RPMI7951 (cell line): ENCODE measurements at regions not wholly inside any gene's neighbourhood (a gene's known extent, or its start where the extent isn't known, plus 50 kb on each side); places are given as distances from the start of the nearest gene placed in this dataset.
"Not testable (repeated sequence)": the region's sequence is repeated elsewhere in the genome, so short reads cannot be mapped to it uniquely, and the experiment has no call there.

Experiments used
- DNase-seq: peaks from one replicate; pipeline ENCODE4 v3.0.0-alpha.2; 2012; ENCODE audit warnings: low read depth

- DNase-seq, result no peak
Observed at GRCh38 chr15:20368974-20369373, 172.6 kb downstream of the GOLGA6L6 start.

- DNase-seq, result no peak
Observed at GRCh38 chr15:20367093-20367492, 174.5 kb downstream of the GOLGA6L6 start.

GRCh38 chr15:20363591-20363990, 178.0 kb downstream of the GOLGA6L6 start:
- DNase-seq, result not testable (repeated sequence)

- no peak for DNase-seq
Observed at GRCh38 chr15:20361091-20361490, 180.5 kb downstream of the GOLGA6L6 start.

- DNase-seq, result no peak
Observed at GRCh38 chr15:20358779-20359414, 182.7 kb downstream of the GOLGA6L6 start.

GRCh38 chr15:20358066-20358778, 183.4 kb downstream of the GOLGA6L6 start:
- no peak for DNase-seq

- no peak for DNase-seq
Observed at GRCh38 chr15:20357481-20358065, 184.0 kb downstream of the GOLGA6L6 start.

GRCh38 chr15:20356911-20357480, 184.6 kb downstream of the GOLGA6L6 start:
- no peak for DNase-seq

- DNase-seq, result peak; percentile 69
Observed at GRCh38 chr15:20356444-20356910, 185.1 kb downstream of the GOLGA6L6 start.

GRCh38 chr15:20355256-20355868, 186.2 kb downstream of the GOLGA6L6 start:
- no peak for DNase-seq

- not testable (repeated sequence) for DNase-seq
Observed at GRCh38 chr15:20354884-20355223, 186.7 kb downstream of the GOLGA6L6 start.

GRCh38 chr15:20353966-20354883, 187.4 kb downstream of the GOLGA6L6 start:
- DNase-seq, result no peak

- no peak for DNase-seq
Observed at GRCh38 chr15:20352241-20353200, 189.1 kb downstream of the GOLGA6L6 start.

GRCh38 chr15:20351448-20351971, 190.1 kb downstream of the GOLGA6L6 start:
- no peak for DNase-seq

GRCh38 chr15:20349774-20350498, 191.7 kb downstream of the GOLGA6L6 start:
- no peak for DNase-seq

GRCh38 chr15:20348900-20349773, 192.5 kb downstream of the GOLGA6L6 start:
- no peak for DNase-seq

- no peak for DNase-seq
Observed at GRCh38 chr15:20348291-20348899, 193.2 kb downstream of the GOLGA6L6 start.
